ENCODE measurements at regions not wholly inside any gene's neighbourhood (a gene's known extent, or its start where the extent isn't known, plus 50 kb on each side); places are given as distances from the start of the nearest gene placed in this dataset.

- no peak for TF ChIP-seq CTCF (IDR thresholded peaks at IDR 0.05)
- TF ChIP-seq POLR2A (IDR thresholded peaks at IDR 0.05), result no peak
These were observed 2315.7 kb upstream of the TENM3 start for GRCh38 chr4:179927473-179927872.
